Fibroblast of lung (primary cell): ENCODE measurements at regions not wholly inside any gene's neighbourhood (a gene's known extent, or its start where the extent isn't known, plus 50 kb on each side); places are given as distances from the start of the nearest gene placed in this dataset.

ENCODE experiments used
- EZH2 ChIP-seq: IDR thresholded peaks from 2 replicates; pipeline ENCODE4 v1.5.1; 2012; ENCODE audit warnings: low read length, control low read depth, mild to moderate bottlenecking; ENCODE audit errors: missing control alignments
- TF ChIP-seq, protein P1 (sequence below), 2 donors: IDR thresholded peaks in 1 of 2; conservative IDR thresholded peaks in 1 of 2; 1 replicate in 1 of 2; 2 replicates in 1 of 2; pipeline ENCODE4 v1.5.1; 2011 to 2012; ENCODE audit warnings: low read length in 2 of 2, control low read depth in 1 of 2, inconsistent platforms in 1 of 2, low read depth in 1 of 2, mild to moderate bottlenecking in 1 of 2

DNA sequence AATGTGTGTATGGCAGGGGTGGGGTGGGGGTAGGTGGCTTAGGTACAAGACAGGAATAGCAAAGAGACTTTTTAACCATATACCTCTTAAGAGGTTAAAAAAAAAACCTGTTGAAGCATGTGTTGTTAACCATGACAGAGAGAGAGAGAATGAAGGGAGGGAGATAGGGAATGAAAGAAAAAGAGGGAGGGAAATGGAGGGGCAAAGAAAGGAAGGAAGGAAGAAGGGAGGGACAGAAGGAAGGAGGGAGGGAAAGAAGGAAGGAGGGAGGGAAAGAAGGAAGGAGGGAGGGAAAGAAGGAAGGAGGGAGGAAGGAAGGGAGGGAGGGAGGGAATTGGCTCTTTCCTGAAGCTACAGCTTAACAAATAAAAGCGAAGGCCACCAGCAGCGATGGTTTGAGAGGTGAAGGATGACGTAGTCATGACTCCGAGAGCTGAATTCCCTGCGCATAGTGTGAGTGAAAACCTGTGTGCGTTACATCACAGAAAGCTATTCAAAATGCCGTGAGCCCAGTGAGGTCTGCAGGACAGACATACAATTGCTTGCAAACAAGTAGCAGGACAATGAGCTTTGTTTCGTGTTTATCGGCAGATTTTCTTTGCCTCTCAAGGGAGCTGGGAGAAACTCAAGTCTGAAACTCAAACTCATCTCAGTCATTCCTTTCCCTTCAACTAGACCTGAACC lies 88.6 kb upstream of the NEDD9 start:
- TF ChIP-seq, protein P1, sequence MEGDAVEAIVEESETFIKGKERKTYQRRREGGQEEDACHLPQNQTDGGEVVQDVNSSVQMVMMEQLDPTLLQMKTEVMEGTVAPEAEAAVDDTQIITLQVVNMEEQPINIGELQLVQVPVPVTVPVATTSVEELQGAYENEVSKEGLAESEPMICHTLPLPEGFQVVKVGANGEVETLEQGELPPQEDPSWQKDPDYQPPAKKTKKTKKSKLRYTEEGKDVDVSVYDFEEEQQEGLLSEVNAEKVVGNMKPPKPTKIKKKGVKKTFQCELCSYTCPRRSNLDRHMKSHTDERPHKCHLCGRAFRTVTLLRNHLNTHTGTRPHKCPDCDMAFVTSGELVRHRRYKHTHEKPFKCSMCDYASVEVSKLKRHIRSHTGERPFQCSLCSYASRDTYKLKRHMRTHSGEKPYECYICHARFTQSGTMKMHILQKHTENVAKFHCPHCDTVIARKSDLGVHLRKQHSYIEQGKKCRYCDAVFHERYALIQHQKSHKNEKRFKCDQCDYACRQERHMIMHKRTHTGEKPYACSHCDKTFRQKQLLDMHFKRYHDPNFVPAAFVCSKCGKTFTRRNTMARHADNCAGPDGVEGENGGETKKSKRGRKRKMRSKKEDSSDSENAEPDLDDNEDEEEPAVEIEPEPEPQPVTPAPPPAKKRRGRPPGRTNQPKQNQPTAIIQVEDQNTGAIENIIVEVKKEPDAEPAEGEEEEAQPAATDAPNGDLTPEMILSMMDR (conservative IDR thresholded peaks at IDR 0.05 in 1 of 2, IDR thresholded peaks at IDR 0.05 in 1 of 2; ENCODE audit: low read depth in 1 of 2, low read length in 2 of 2) = no peak
- no peak for TF ChIP-seq EZH2
